COLO668 (cell line): ENCODE measurements at regions not wholly inside any gene's neighbourhood (a gene's known extent, or its start where the extent isn't known, plus 50 kb on each side); places are given as distances from the start of the nearest gene placed in this dataset.

Experiments
- DNase-seq: peaks from one replicate; lab custom pipeline; 2025; ENCODE audit not compliant: unreplicated experiment; lab: John Stamatoyannopoulos, UW

GRCh38 chr12:105942281-105942680 lies 196.5 kb downstream of the NUAK1 start:
- no peak for DNase-seq

DNA sequence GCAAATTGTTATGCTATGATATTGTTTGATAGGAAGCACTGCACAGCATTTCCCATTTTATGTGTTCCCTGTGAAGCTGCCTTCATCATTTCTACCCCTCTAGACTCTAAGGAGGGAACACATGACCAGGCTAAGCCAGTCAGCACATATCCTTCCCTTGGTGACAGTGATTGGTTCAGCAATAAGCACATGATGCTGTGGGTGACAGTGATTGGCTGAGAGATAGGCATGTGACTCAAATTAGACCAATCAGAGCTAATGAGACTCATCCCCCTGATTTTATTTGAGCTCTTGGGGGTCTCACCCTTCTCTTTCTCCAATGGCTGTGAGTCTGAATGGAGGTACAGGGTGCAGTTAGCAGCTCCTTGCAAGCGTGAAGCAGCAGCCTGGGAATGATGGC lies 195.2 kb downstream of the NUAK1 start:
- DNase-seq = no peak

DNA sequence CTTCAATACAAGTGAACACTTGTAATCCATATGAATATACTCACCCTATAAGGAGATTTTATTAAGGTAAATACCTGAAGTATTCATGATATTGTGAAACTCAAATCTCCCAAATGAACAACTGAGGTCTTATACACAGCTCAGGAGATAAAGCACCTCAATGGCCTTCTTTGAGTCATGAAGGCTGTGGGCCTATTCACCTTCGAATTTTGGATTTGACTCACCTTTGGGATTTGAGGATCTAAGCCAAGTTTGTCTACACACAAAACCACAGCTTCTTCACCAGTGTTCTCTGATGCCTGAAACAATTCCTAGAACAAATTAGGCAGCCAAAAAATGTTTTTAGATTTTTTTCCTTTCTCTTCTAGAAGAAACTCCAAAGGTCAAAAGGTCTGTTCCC lies 194.1 kb downstream of the NUAK1 start:
- DNase-seq = no peak

DNA sequence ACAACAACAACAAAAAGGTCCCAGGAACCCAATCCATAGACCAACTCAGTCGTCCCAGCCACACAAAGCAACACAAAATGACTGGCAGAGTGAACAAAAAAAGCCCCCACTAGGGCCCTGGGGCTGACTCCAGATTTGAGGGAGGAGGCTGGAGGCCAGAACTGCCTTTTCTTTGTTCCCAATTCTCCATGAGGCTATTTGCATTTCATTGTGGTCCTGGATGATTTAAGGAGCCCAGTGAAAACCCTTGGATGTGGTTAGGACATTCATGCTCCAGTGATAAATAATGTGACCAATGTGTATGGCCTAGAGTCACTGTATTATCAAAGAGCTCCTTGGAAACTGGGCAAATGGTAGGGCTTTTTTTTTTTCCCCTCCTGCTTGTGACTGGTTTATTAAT lies 192.9 kb downstream of the NUAK1 start:
- DNase-seq = no peak

DNA sequence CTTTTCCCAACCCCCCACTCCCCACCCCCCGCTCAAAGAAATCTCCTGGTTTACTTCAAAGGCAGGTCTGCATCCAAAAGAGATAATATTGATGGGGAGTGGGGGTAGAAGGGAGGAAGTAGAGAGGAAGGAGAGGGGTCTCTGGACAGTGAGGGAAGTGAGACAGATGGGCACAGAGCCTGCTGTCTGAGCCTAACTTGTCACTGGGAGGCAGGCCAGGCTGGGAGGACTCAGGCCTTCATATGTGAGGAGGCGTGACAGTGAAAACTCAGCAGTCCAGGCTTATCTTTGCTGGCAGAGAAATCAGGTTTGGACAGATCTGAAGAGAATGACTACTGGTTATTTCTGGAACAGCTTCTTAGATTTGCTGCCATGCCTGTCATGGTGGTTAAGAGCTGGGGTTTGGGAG lies 192.3 kb downstream of the NUAK1 start:
- no peak for DNase-seq

- DNase-seq = no peak
These were observed 190.8 kb downstream of the NUAK1 start for GRCh38 chr12:105947906-105948305.

- DNase-seq = no peak
These were observed 190.4 kb downstream of the NUAK1 start for GRCh38 chr12:105948331-105948730.

- no peak for DNase-seq
These were observed 189.4 kb downstream of the NUAK1 start for GRCh38 chr12:105949391-105949790.

- DNase-seq = no peak
These were observed 187.0 kb downstream of the NUAK1 start for GRCh38 chr12:105951732-105952131.

- no peak for DNase-seq
These were observed 183.5 kb downstream of the NUAK1 start for GRCh38 chr12:105954951-105955931.

GRCh38 chr12:105955976-105956375 lies 182.8 kb downstream of the NUAK1 start:
- no peak for DNase-seq

DNA sequence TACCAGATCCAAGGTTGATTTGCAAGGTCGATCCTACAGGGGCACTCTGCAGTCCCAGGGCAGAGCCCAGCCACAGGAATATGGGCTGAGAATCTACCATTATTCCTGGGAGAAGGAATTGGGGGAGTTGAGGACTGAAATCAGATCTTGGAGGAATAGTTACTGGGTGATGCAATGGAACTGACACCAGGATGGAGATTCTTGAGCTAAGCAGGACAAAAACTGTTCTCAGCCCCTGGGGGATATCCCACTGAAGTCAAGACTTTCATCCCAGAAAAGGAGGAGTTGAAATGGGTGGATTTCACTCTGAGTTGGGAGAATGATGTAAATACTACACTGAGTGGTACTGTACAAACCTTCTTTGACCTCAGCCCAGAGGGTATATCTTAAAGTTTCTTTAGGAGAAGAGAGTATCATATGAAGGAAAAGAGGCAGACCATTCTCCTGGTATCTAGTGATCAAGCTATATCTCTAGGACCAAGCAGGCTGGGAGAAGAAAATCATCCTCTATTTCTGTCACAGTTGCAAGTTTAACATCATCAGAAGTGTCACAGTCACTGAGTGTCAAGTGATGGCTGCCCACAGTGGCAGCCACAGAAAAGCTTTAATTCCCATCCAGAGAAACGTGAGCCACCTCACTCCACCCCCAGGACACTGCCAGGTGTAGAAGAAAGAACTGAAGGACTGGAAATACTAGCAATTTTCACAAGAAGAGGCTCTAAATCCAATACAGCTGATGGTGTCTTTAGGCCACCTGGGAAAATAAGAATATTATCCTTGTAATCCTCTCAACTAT lies 181.9 kb downstream of the NUAK1 start:
- DNase-seq = no peak

DNA sequence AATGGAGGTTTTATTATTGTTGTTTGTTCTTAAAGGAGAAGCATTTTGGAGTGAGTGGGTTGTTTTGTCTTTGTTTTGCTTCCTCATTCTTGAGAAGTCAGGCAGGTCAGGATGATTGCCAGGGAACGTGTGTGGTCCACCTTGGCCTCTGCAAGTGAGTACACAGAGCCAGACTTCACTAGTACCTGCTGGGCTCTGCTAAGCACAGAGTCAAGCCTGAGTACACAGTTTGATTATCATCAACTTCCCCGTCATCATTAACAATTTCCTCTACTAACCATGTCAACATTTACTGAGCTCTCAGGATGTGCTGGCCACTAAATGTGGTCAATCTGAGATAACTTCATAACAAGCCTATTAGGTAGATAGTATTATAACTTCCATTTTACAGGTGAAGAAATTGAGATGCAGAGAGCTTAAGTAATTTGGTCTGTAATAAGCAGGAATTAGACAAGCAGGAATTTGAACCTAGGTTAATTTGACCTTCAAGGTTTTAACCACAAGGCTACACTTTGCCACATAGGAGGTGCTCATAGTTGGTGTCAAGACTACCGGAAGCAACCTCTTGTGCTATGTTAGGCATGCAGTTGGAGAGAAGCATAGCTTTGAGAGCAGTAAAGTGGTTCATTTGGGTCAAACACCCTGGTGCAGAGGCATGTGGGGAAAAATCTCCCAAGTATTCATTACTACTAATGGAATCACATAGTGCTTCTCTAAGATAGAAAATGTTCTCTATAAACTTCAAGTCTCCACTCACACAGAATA lies 178.3 kb downstream of the NUAK1 start:
- DNase-seq = no peak

GRCh38 chr12:105961821-105962671 lies 176.7 kb downstream of the NUAK1 start:
- DNase-seq = no peak

- DNase-seq = no peak
These were observed 171.5 kb downstream of the NUAK1 start for GRCh38 chr12:105967038-105967776.

DNA sequence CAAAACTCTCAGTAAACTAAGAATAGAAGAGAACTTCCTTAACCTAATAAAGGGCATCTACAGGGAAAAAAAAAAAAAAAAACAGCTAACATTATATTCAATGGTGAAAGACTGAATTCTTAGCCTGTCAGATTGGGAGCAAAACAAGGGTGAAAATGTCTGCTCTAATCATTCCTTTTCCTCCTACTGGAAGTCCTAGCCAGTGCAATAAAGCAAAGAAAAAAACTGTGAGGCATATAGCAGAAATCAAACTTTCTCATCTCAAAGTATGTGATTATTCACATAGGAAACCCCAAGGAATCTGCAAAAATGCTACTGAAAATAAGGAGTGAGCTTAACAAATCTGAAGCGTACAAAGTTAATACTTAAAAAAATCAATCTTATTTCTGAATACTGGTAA lies 170.7 kb downstream of the NUAK1 start:
- no peak for DNase-seq

- DNase-seq = no peak
These were observed 167.9 kb downstream of the NUAK1 start for GRCh38 chr12:105970885-105971284.

- no peak for DNase-seq
These were observed 164.0 kb downstream of the NUAK1 start for GRCh38 chr12:105974738-105975137.

- no peak for DNase-seq
These were observed 163.4 kb downstream of the NUAK1 start for GRCh38 chr12:105975351-105975750.

GRCh38 chr12:105977236-105977635 lies 161.5 kb downstream of the NUAK1 start:
- DNase-seq = no peak
